Endothelial cell of umbilical vein (primary cell): ENCODE measurements at regions not wholly inside any gene's neighbourhood (a gene's known extent, or its start where the extent isn't known, plus 50 kb on each side); places are given as distances from the start of the nearest gene placed in this dataset.

Experiments used
- BruUV-seq: library from RNA; stranded (reverse); fragments of 400-500 nt; replicated peaks from 2 replicates; lab custom pipeline; 2021; lab: Mats Ljungman, UMichigan
- CTCF ChIA-PET: fragments of 300-600, 350-600 bp; sonication (Branson Sonifier 250); formaldehyde crosslinking; loops from one replicate; lab custom pipeline; 2021; ENCODE audit warnings: antibody characterized with exemption, inconsistent platforms; lab: Charles Lee
- POLR2A ChIA-PET: fragments of 300-600, 350-600 bp; sonication (Branson Sonifier 250); formaldehyde crosslinking; loops from one replicate; lab custom pipeline; 2021; ENCODE audit warnings: antibody characterized with exemption, inconsistent platforms; lab: Charles Lee
- DNase-seq: peaks from one replicate; pipeline ENCODE4 v3.0.0-alpha.2; 2011; ENCODE audit warnings: low read depth, low spot score
- FAIRE-seq: peaks from 2 replicates; lab custom pipeline; 2011; peaks lifted over from hg19 to GRCh38; lab: Jason Lieb, UNC
- H2AFZ ChIP-seq: 2 replicates; pipeline ENCODE4 v1.6.0; 2012; ENCODE audit warnings: low read depth, low read length, control low read depth, inconsistent platforms
- H3K27ac ChIP-seq: 2 replicates; pipeline ENCODE4 v1.5.1; 2011; ENCODE audit warnings: low read depth, mild to moderate bottlenecking, control low read depth, low read length, moderate library complexity; ENCODE audit not compliant: insufficient read depth
- H3K27me3 ChIP-seq, 2 experiments: 2 replicates each; pipeline versions ENCODE4 v1.6.0 to v1.6.1; 2011; ENCODE audit warnings: low read length in 2 of 2, mixed read lengths in 1 of 2; ENCODE audit not compliant: control insufficient read depth in 2 of 2, insufficient read depth in 2 of 2
- H3K36me3 ChIP-seq, 2 experiments: 2 replicates in 1 of 2; 3 replicates in 1 of 2; pipeline ENCODE4 v1.5.1; 2011; ENCODE audit warnings: low read length in 2 of 2, mild to moderate bottlenecking in 1 of 2, moderate library complexity in 1 of 2; ENCODE audit not compliant: control insufficient read depth in 2 of 2, insufficient read depth in 2 of 2; ENCODE audit errors: extremely low read depth in 1 of 2
- H3K4me1 ChIP-seq: 3 replicates; pipeline ENCODE4 v1.5.1; 2011; ENCODE audit warnings: mild to moderate bottlenecking, low read length; ENCODE audit not compliant: control insufficient read depth, insufficient read depth; ENCODE audit errors: extremely low read depth
- H3K4me2 ChIP-seq: 2 replicates; pipeline ENCODE4 v1.6.1; 2011; ENCODE audit warnings: low read length, control low read depth, mixed read lengths; ENCODE audit not compliant: insufficient read depth
- H3K4me3 ChIP-seq, 3 experiments: fragments of 200-600 bp in 1 of 3; sonication (generic), shearing (Covaris generic) in 1 of 3; replicated peaks in 1 of 3; 2 replicates each; pipeline ENCODE4 v1.5.1; 2011 to 2016; ENCODE audit warnings: control low read depth in 3 of 3, low read length in 3 of 3, mild to moderate bottlenecking in 2 of 3, inconsistent platforms in 1 of 3, low read depth in 1 of 3, moderate library complexity in 1 of 3; ENCODE audit not compliant: insufficient read depth in 1 of 3
- H3K79me2 ChIP-seq: 2 replicates; pipeline ENCODE4 v1.6.0; 2012; ENCODE audit warnings: low read length, inconsistent platforms; ENCODE audit not compliant: control insufficient read depth, insufficient read depth
- H3K9ac ChIP-seq: replicated peaks from 2 replicates; pipeline ENCODE3; 2011; ENCODE audit warnings: low read length, control low read depth; ENCODE audit not compliant: insufficient read depth; ENCODE audit errors: extremely low read depth
- H3K9me1 ChIP-seq: replicated peaks from 3 replicates; pipeline ENCODE4 v1.6.0; 2011; ENCODE audit warnings: mild to moderate bottlenecking, low read length; ENCODE audit not compliant: control insufficient read depth, insufficient read depth; ENCODE audit errors: extremely low read depth
- H3K9me3 ChIP-seq: replicated peaks from 2 replicates; pipeline ENCODE4 v1.5.1; 2012; ENCODE audit warnings: low read length, inconsistent platforms; ENCODE audit not compliant: control insufficient read depth, insufficient read depth
- H4K20me1 ChIP-seq: replicated peaks from 2 replicates; pipeline ENCODE3; 2011; ENCODE audit warnings: mild to moderate bottlenecking, low read length; ENCODE audit not compliant: control insufficient read depth, insufficient read depth; ENCODE audit errors: extremely low read depth
- EZH2 ChIP-seq: IDR thresholded peaks from 2 replicates; pipeline ENCODE4 v1.6.1; 2012; ENCODE audit warnings: borderline replicate concordance, low read depth, mild to moderate bottlenecking, moderate library complexity, low read length, inconsistent platforms; ENCODE audit not compliant: severe bottlenecking
- FOS ChIP-seq: IDR thresholded peaks from 2 replicates; pipeline ENCODE4 v1.6.1; 2011; ENCODE audit warnings: mild to moderate bottlenecking, low read length, moderate library complexity, borderline replicate concordance; ENCODE audit not compliant: insufficient read depth
- GATA2 ChIP-seq: IDR thresholded peaks from 2 replicates; pipeline ENCODE4 v1.7.0; 2011; ENCODE audit warnings: low read depth, mild to moderate bottlenecking, moderate library complexity, mixed read lengths, low read length; ENCODE audit not compliant: insufficient read length, insufficient read depth
- JUN ChIP-seq: IDR thresholded peaks from 2 replicates; pipeline ENCODE4 v1.6.1; 2011; ENCODE audit warnings: borderline replicate concordance, low read depth; ENCODE audit not compliant: insufficient read length, insufficient read depth
- MYC ChIP-seq: IDR thresholded peaks from one replicate; pipeline ENCODE4 v1.6.1; 2011; ENCODE audit warnings: mild to moderate bottlenecking, low read depth, low read length
- POLR2A ChIP-seq: IDR thresholded peaks from 2 replicates; pipeline ENCODE4 v1.6.1; 2012; ENCODE audit warnings: low read depth, mild to moderate bottlenecking, control low read depth, low read length
- POLR2AphosphoS5 ChIP-seq: IDR thresholded peaks from 2 replicates; pipeline ENCODE4 v1.6.1; 2012; ENCODE audit warnings: low read depth, mild to moderate bottlenecking, control low read depth, low read length, moderate library complexity; ENCODE audit not compliant: insufficient read depth
- dilution Hi-C: fragments of 300-500 bp; cut with MboI; formaldehyde crosslinking; loops from one replicate; pipeline ENCODE4 v1.15.0; 2019; ENCODE audit warnings: low sequenced_read_pairs; ENCODE audit not compliant: extremely low pct_ligation_motif_present
- intact Hi-C: fragments of 100-400 bp; cut with micrococcal nuclease; formaldehyde crosslinking; loops from one replicate; pipeline ENCODE4 v1.10.0; 2022
- TF ChIP-seq, protein P1 (sequence below): IDR thresholded peaks from 2 replicates; pipeline ENCODE4 v1.6.1; 2011; ENCODE audit not compliant: insufficient read depth, insufficient read length
- TF ChIP-seq, protein P2 (sequence below), 2 donors: IDR thresholded peaks; 1 replicate in 1 of 2; 2 replicates in 1 of 2; pipeline ENCODE4 v1.5.1; 2011; ENCODE audit warnings: low read length in 2 of 2, mild to moderate bottlenecking in 2 of 2, moderate library complexity in 2 of 2, control low read depth in 1 of 2, inconsistent platforms in 1 of 2, low read depth in 1 of 2; ENCODE audit not compliant: insufficient read depth in 1 of 2; ENCODE audit errors: extremely low read depth in 1 of 2

DNA sequence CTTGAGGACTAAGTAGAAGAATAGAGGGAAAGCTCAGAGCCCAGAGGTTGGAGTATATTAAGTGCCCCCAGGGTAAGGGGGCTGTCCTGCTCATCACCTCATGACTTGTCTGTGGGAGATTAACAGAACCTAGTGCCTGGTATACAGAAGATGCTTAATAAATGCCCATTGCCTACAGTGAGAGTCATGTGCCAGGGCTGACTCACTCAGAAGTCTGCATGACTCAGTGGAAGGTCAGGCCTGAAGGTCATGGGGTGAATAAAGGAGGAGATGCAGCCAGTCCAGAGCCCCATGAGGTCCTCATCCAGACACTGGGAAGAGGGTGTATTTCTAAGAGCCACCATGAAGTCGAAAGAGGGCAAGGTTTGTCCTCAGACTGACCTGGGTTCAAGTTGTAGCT, 62.5 kb upstream of the TLE3 start:
- Histone ChIP-seq H4K20me1 (no peaks in the 10 kb centered on the region), H3K9ac (no peak overlapping the region), H3K4me3 (no peak overlapping the region), H3K9me3 (no peaks in the 10 kb centered on the region), H3K79me2 (no peaks in the 10 kb centered on the region), H3K9me1 (no peaks in the 10 kb centered on the region), H3K27ac (no peak overlapping the region), H3K4me2 (no peak overlapping the region), H2AFZ (no peak overlapping the region), H3K36me3 (no peaks in the 10 kb centered on the region), H3K27me3 (peaks cover 0 to 4% of the 10 kb centered on the region in 2 experiments), H3K4me1 (no peaks in the 10 kb centered on the region)
- TF ChIP-seq GATA2 (no peak), JUN (peak; percentile 31)
- TF ChIP-seq, protein P1, sequence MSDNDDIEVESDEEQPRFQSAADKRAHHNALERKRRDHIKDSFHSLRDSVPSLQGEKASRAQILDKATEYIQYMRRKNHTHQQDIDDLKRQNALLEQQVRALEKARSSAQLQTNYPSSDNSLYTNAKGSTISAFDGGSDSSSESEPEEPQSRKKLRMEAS = no peak
- POLR2A ChIA-PET = no interaction called here
- peak; percentile 55 for FAIRE-seq
- intact Hi-C loops = no loop called here
- dilution Hi-C loops = no loop called here
- DNase-seq = peak; percentile 59
- CTCF ChIA-PET = interaction anchor here (0.9 kb wide), 1 partner anchor 12 kb away, joined by 5 read pairs; no protein-coding TSS in a partner anchor
- BruUV-seq = no TSS peak

DNA sequence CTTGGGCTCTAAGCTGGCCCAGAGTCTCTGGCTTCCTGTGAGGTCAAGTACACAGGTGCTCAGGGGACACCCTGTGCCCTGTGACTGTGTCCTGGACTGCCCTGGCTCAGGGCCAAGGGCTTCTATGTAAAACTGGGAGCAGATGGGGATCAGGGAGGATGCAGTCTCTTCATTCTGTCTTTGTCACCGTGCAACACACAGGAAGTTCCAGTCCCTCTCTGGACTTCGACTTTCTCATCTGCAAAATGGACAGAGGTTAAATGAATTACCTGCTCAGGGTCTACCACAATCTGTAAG, 61.9 kb upstream of the TLE3 start:
- intact Hi-C loops (no loop called here), dilution Hi-C loops (no loop called here)
- Histone ChIP-seq H3K27me3 (peaks cover 0 to 4% of the 10 kb centered on the region in 2 experiments), H3K9me3 (no peaks in the 10 kb centered on the region), H3K4me1 (peaks cover under 1% of the 10 kb centered on the region), H2AFZ (no peak overlapping the region), H3K36me3 (no peaks in the 10 kb centered on the region), H4K20me1 (no peaks in the 10 kb centered on the region), H3K9me1 (no peaks in the 10 kb centered on the region), H3K79me2 (no peaks in the 10 kb centered on the region), H3K4me2 (no peak overlapping the region), H3K4me3 (no peak overlapping the region), H3K27ac (no peak overlapping the region), H3K9ac (no peak overlapping the region)
- CTCF ChIA-PET = no interaction called here
- BruUV-seq = no TSS peak
- POLR2A ChIA-PET = no interaction called here
- DNase-seq (no peak), FAIRE-seq (no peak)
- TF ChIP-seq POLR2A = no peak
- TF ChIP-seq, protein P1 = no peak
- TF ChIP-seq JUN = no peak
- TF ChIP-seq EZH2 = no peak
- TF ChIP-seq GATA2 = no peak
- TF ChIP-seq, protein P2, sequence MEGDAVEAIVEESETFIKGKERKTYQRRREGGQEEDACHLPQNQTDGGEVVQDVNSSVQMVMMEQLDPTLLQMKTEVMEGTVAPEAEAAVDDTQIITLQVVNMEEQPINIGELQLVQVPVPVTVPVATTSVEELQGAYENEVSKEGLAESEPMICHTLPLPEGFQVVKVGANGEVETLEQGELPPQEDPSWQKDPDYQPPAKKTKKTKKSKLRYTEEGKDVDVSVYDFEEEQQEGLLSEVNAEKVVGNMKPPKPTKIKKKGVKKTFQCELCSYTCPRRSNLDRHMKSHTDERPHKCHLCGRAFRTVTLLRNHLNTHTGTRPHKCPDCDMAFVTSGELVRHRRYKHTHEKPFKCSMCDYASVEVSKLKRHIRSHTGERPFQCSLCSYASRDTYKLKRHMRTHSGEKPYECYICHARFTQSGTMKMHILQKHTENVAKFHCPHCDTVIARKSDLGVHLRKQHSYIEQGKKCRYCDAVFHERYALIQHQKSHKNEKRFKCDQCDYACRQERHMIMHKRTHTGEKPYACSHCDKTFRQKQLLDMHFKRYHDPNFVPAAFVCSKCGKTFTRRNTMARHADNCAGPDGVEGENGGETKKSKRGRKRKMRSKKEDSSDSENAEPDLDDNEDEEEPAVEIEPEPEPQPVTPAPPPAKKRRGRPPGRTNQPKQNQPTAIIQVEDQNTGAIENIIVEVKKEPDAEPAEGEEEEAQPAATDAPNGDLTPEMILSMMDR (IDR thresholded peaks at IDR 0.05; ENCODE audit: extremely low read depth in 1 of 2, insufficient read depth in 1 of 2, low read depth in 1 of 2, low read length in 2 of 2) = no peak
- no peak for TF ChIP-seq FOS
- TF ChIP-seq POLR2AphosphoS5 = no peak
- TF ChIP-seq MYC = no peak
